ENCODE measurements at regions not wholly inside any gene's neighbourhood (a gene's known extent, or its start where the extent isn't known, plus 50 kb on each side); places are given as distances from the start of the nearest gene placed in this dataset.

DNA sequence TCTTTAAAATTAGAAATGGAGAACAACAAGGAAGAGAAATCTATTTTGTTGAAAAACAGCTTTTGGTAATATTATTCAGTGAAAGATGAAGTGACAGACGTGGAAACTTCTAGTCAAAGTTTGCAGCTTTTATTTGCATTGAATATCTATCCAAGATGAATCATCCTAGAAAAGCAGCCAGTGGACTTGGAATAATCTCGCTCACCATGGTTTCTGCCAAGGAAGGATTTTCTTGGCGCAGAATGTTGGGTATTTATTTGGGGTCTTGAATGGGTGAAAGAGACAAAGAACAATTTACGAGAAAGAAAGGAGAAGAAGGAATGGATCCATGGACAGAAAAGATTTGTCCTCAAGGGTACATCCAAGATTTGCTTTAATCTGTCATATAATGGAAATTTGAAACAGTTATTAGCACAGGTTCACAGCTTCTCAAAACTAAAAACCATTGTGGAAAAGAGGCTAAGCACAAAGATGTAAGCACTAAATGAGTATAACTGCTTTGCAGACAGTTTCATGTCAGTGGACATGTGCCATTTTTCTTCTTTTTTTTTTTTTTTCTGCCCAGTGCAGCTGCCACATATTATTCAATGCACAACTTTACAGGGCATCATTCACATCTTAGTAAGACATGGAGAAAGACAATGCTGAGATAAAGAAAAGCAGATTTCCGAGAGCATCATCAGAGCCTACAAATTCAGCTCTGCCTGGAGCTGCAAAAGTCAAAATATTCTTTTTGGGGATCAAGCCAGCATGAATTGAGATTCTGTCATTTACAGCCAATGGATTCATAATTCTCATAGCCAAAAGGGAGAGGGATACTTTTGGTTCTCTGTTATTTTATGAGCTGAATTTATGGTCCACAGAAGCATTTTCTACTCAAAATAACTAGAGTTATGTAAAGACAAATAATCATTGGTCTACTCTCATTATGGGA is 333.7 kb downstream of the DAD1 start:
- TF ChIP-seq EZH2 (IDR thresholded peaks at IDR 0.05; ENCODE audit: insufficient read depth, poor library complexity, severe bottlenecking) (no peak), EZH2phosphoT487 (IDR thresholded peaks at IDR 0.05; ENCODE audit: insufficient read depth, low read depth) (no peak)

Data from GM23248 (cell line).